ENCODE measurements at regions not wholly inside any gene's neighbourhood (a gene's known extent, or its start where the extent isn't known, plus 50 kb on each side); places are given as distances from the start of the nearest gene placed in this dataset.

DNA sequence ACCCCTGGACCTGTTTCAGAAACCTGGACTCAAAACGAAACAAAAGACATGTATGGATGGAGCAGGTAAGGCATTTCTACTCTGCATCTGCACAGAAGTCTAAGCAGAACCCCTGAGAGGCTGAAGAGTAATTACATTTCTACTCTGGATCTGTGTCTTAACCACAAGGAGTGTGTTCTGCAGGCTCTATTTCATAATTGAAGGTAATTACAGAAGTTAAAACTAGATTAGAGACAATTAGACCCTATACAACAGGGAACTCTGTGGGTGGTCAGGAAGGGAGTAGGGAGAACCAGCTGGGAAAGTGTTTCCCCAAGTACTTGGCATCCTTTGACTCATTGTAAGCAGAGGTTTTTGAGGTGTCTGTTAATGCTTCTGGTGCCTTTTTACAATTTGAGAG is 69.8 kb downstream of the IGSF1 start:
- no peak for TF ChIP-seq ZFP36 (IDR thresholded peaks at IDR 0.05; ENCODE audit: borderline replicate concordance, partially characterized antibody)
- TF ChIP-seq, protein P1, sequence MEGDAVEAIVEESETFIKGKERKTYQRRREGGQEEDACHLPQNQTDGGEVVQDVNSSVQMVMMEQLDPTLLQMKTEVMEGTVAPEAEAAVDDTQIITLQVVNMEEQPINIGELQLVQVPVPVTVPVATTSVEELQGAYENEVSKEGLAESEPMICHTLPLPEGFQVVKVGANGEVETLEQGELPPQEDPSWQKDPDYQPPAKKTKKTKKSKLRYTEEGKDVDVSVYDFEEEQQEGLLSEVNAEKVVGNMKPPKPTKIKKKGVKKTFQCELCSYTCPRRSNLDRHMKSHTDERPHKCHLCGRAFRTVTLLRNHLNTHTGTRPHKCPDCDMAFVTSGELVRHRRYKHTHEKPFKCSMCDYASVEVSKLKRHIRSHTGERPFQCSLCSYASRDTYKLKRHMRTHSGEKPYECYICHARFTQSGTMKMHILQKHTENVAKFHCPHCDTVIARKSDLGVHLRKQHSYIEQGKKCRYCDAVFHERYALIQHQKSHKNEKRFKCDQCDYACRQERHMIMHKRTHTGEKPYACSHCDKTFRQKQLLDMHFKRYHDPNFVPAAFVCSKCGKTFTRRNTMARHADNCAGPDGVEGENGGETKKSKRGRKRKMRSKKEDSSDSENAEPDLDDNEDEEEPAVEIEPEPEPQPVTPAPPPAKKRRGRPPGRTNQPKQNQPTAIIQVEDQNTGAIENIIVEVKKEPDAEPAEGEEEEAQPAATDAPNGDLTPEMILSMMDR (IDR thresholded peaks at IDR 0.05), result no peak

Measured in A549 (cell line).